ENCODE measurements at regions not wholly inside any gene's neighbourhood (a gene's known extent, or its start where the extent isn't known, plus 50 kb on each side); places are given as distances from the start of the nearest gene placed in this dataset.

GRCh38 chr11:79845002-79845709 is 404.3 kb upstream of the TENM4 start:
- TF ChIP-seq CTCF (IDR thresholded peaks at IDR 0.05): no peak
- TF ChIP-seq POLR2A (IDR thresholded peaks at IDR 0.05): no peak
